ENCODE measurements at regions not wholly inside any gene's neighbourhood (a gene's known extent, or its start where the extent isn't known, plus 50 kb on each side); places are given as distances from the start of the nearest gene placed in this dataset.
"Not testable (repeated sequence)": the region's sequence is repeated elsewhere in the genome, so short reads cannot be mapped to it uniquely, and the experiment has no call there.

DNA sequence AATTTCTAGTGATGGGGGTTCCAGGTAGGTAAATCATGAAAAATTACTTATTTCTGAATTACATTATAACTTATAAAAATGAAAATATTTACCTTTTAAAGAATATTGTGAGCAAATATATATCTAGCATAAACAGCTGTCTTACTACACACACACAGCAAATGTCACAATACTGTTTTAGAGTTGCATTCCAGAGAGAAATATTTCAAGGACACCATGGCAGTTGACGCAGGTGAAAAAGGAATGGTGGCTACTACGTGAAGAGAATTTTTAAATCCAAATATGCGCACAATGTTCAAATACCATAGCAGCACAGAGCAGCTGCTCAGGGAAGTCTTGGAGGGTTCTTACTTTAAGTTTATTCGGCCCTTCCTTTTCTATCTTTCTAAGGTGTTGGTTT is 356.2 kb downstream of the CGGBP1 start:
- no peak for ATAC-seq

DNA sequence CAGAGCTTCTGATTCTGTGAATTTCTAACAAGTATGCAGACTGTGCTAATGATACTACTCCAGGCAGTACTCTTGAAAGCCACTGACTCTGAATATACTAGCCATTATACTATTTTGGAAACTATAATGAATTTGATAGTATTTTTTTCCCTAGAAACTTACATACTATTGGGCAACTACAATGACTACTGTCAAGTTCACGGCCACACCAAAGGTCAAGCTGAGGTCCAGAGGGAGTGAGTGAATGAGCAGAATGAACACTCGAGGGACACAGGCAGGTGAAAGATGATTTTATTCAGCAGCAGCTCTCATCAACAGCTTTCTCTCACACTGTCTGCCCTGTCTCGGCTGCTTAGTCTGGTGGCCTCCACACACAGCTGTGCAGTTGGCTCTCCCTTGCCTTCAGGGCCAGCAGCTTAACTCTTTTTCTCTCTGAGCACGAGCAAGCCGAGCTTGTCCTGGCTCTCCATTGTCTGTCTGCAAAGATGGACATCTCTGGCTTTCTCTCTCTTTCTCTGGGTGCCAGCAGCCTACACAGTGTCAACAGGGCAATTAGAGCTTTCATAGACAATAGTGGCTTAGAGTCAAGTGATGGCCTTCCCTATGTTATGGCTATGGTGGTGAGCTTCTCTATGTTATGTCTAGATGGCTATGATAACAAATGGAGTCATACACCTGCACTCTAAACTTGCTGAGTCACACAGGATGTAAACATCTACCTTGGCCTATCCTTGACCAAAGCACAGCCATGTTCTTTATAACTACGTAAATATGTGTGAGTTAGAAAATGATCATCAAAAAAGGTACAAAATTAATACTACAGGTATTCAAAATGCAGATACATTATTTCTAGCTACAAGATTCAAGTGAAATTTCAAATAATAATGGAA is 362.4 kb downstream of the CGGBP1 start:
- H3K4me1 ChIP-seq: peaks cover 0 to 6% of the 10 kb centered on the region in 2 donors
- DNase-seq: no peak
- intact Hi-C loops (cut with DNase I; ENCODE audit: low total_unique reads) (no loop called here), in situ Hi-C loops (cut with MboI; ENCODE audit: low sequenced_read_pairs in 4 of 4) (no loop called here)
- no peaks in the 10 kb centered on the region for H3K9me3 ChIP-seq
- no peak overlapping the region for H3K27ac ChIP-seq
- no peaks in the 10 kb centered on the region for H3K27me3 ChIP-seq
- ATAC-seq: no peak
- TF ChIP-seq, protein P1, sequence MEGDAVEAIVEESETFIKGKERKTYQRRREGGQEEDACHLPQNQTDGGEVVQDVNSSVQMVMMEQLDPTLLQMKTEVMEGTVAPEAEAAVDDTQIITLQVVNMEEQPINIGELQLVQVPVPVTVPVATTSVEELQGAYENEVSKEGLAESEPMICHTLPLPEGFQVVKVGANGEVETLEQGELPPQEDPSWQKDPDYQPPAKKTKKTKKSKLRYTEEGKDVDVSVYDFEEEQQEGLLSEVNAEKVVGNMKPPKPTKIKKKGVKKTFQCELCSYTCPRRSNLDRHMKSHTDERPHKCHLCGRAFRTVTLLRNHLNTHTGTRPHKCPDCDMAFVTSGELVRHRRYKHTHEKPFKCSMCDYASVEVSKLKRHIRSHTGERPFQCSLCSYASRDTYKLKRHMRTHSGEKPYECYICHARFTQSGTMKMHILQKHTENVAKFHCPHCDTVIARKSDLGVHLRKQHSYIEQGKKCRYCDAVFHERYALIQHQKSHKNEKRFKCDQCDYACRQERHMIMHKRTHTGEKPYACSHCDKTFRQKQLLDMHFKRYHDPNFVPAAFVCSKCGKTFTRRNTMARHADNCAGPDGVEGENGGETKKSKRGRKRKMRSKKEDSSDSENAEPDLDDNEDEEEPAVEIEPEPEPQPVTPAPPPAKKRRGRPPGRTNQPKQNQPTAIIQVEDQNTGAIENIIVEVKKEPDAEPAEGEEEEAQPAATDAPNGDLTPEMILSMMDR (IDR thresholded peaks at IDR 0.05 in 4 of 5, conservative IDR thresholded peaks at IDR 0.05 in 1 of 5): no peak
- TF ChIP-seq POLR2A (IDR thresholded peaks at IDR 0.05): no peak
- H3K36me3 ChIP-seq: no peaks in the 10 kb centered on the region
- no peak overlapping the region for H3K4me3 ChIP-seq

More for the DNA sequence above, 356.2 kb downstream of the CGGBP1 start:
- H3K4me3 ChIP-seq: no peak overlapping the region
- no peak overlapping the region for H3K27ac ChIP-seq
- no peaks in the 10 kb centered on the region for H3K4me1 ChIP-seq
- H3K27me3 ChIP-seq: no peaks in the 10 kb centered on the region
- H3K9me3 ChIP-seq: no peaks in the 10 kb centered on the region
- intact Hi-C loops (cut with DNase I; ENCODE audit: low total_unique reads) (no loop called here), in situ Hi-C loops (cut with MboI; ENCODE audit: low sequenced_read_pairs in 4 of 4) (no loop called here)
- no peaks in the 10 kb centered on the region for H3K36me3 ChIP-seq
- TF ChIP-seq, protein P1 (IDR thresholded peaks at IDR 0.05 in 4 of 5, conservative IDR thresholded peaks at IDR 0.05 in 1 of 5): no peak
- TF ChIP-seq POLR2A (IDR thresholded peaks at IDR 0.05): no peak
- DNase-seq: no peak

DNA sequence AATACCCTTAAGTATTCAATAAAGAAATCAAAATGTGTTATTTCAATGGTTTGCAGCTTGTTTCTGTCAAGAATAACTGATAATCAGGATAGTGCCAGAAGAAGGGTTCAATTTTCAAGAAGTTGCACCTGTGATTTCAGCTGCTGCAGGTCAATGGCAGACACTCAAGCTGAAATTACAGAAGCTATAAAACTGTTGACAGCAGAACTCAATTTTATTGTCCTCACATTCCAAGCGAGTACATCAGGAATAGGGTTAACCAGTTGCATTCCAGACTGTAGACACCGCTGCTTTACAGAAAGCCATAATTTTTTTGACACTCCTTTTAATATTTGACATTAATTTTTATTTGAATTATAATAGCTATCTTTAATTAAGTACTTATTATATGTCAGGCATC is 364.1 kb downstream of the CGGBP1 start:
- no peaks in the 10 kb centered on the region for H3K9me3 ChIP-seq
- no peak overlapping the region for H3K4me3 ChIP-seq
- no peaks in the 10 kb centered on the region for H3K36me3 ChIP-seq
- no peaks in the 10 kb centered on the region for H3K27me3 ChIP-seq
- ATAC-seq (no peak), DNase-seq (no peak)
- in situ Hi-C loops (cut with MboI; ENCODE audit: low sequenced_read_pairs in 4 of 4) (no loop called here), intact Hi-C loops (cut with DNase I; ENCODE audit: low total_unique reads) (no loop called here)
- peaks cover 0 to 6% of the 10 kb centered on the region in 2 donors for H3K4me1 ChIP-seq
- TF ChIP-seq, protein P1 (IDR thresholded peaks at IDR 0.05 in 4 of 5, conservative IDR thresholded peaks at IDR 0.05 in 1 of 5): no peak
- TF ChIP-seq POLR2A (IDR thresholded peaks at IDR 0.05): no peak
- H3K27ac ChIP-seq: no peak overlapping the region

DNA sequence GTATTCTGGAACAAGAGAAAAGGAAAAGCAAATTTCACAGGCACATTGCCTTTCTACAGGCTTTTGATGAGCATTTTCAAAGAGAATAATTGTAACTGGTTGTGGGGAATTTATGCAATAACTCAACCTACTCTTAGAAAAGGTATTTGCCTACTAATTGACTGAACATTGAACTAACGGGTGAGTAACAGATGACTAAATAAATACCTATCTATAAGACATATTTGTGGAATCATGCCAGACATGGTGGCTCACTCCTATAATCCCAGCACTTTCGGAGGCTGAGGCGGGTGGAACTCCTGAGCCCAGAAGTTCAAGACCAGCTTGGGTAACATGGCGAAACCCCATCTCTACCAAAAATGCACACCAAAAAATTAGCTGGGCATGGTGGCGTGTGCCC is 367.7 kb downstream of the CGGBP1 start:
- H3K27ac ChIP-seq: no peak overlapping the region
- peaks cover 0 to 6% of the 10 kb centered on the region in 2 donors for H3K4me1 ChIP-seq
- no peak for DNase-seq
- TF ChIP-seq, protein P1 (IDR thresholded peaks at IDR 0.05 in 4 of 5, conservative IDR thresholded peaks at IDR 0.05 in 1 of 5): no peak
- TF ChIP-seq POLR2A (IDR thresholded peaks at IDR 0.05): no peak
- H3K36me3 ChIP-seq: no peaks in the 10 kb centered on the region
- H3K9me3 ChIP-seq: no peaks in the 10 kb centered on the region
- in situ Hi-C loops (cut with MboI; ENCODE audit: low sequenced_read_pairs in 4 of 4) (no loop called here), intact Hi-C loops (cut with DNase I; ENCODE audit: low total_unique reads) (no loop called here)
- ATAC-seq: no peak
- H3K4me3 ChIP-seq: no peak overlapping the region
- no peaks in the 10 kb centered on the region for H3K27me3 ChIP-seq

DNA sequence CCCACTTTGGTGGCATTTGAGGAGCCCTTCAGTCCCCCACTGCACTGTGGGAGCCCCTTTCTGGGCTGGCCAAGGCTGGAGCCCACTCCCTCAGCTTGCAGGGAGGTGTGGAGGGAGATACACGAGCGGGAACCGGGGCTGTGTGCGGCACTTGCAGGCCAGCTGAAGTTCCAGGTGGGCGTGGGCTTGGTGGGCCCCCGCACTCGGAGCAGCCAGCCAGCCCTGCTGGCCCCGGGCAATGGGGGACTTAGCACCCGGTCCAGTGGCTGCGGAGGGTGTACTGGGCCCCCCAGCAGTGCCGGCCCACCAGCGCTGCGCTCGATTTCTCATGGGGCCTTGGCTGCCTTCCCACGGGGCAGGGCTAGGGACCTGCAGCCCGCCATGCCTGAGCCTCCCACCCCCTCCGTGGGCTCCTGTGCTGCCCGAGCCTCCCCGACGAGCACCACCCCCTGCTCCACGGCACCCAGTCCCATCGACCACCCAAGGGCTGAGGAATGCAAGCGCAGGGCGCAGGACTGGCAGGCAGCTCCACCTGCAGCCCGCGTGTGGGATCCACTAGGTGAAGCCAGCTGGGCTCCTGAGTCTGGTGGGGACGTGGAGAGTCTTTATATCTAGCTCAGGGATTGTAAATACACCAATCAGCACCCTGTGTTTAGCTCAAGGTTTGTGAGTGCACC is 379.7 kb downstream of the CGGBP1 start:
- H3K4me1 ChIP-seq; H3K27ac ChIP-seq; H3K4me3 ChIP-seq; H3K36me3 ChIP-seq; H3K9me3 ChIP-seq; DNase-seq; ATAC-seq; intact Hi-C loops (cut with DNase I; ENCODE audit: low total_unique reads); in situ Hi-C loops (cut with MboI; ENCODE audit: low sequenced_read_pairs in 4 of 4); H3K27me3 ChIP-seq: not testable (repeated sequence)

All from gastrocnemius medialis (tissue), 4 donors.